ENCODE measurements at regions not wholly inside any gene's neighbourhood (a gene's known extent, or its start where the extent isn't known, plus 50 kb on each side); places are given as distances from the start of the nearest gene placed in this dataset.

GRCh38 chr16:80299416-80299815 lies 241.4 kb upstream of the DYNLRB2 start:
- 74% methylated on average over 6 of the region's 6 CpGs for WGBS (ENCODE audit: insufficient coverage)

GRCh38 chr16:80298676-80299075 lies 242.1 kb upstream of the DYNLRB2 start:
- Histone ChIP-seq H3K9me3 (ENCODE audit: control insufficient read depth, insufficient read depth, low read length) (no peaks in the 10 kb centered on the region), H3K4me1 (ENCODE audit: control insufficient read depth, insufficient read depth, low read length) (no peaks in the 10 kb centered on the region), H3K36me3 (ENCODE audit: control insufficient read depth, insufficient read depth, low read length) (no peaks in the 10 kb centered on the region), H3K4me3 (ENCODE audit: low read length) (no peak overlapping the region), H3K27ac (ENCODE audit: low read length) (no peak overlapping the region), H3K27me3 (ENCODE audit: control insufficient read depth, insufficient read depth, low read length) (no peaks in the 10 kb centered on the region)
- no peaks in the 10 kb centered on the region for H3K9me3 Mint-ChIP-seq
- ATAC-seq (no peak), DNase-seq (no peak)
- H3K4me3 Mint-ChIP-seq, result no peak overlapping the region
- H3K27me3 Mint-ChIP-seq (ENCODE audit: low read depth in 2 of 2), result peaks cover 0 to 20% of the 10 kb centered on the region in 2 donors
- TF ChIP-seq CTCF (IDR thresholded peaks at IDR 0.05), result no peak
- intact Hi-C loops (cut with micrococcal nuclease), result no loop called here
- H3K36me3 Mint-ChIP-seq, result no peaks in the 10 kb centered on the region
- H3K27ac Mint-ChIP-seq, result no peak overlapping the region
- H3K4me1 Mint-ChIP-seq, result no peaks in the 10 kb centered on the region

More at GRCh38 chr16:80299416-80299815, 241.4 kb upstream of the DYNLRB2 start:
- Mint-ChIP-seq H3K36me3 (no peaks in the 10 kb centered on the region), H3K27me3 (ENCODE audit: low read depth in 2 of 2) (peaks cover 0 to 20% of the 10 kb centered on the region in 2 donors), H3K4me3 (no peak overlapping the region), H3K4me1 (no peaks in the 10 kb centered on the region), H3K9me3 (no peaks in the 10 kb centered on the region), H3K27ac (no peak overlapping the region)
- no peak overlapping the region for H3K27ac ChIP-seq (ENCODE audit: low read length)
- no peak for TF ChIP-seq CTCF (IDR thresholded peaks at IDR 0.05)
- H3K9me3 ChIP-seq (ENCODE audit: control insufficient read depth, insufficient read depth, low read length), result no peaks in the 10 kb centered on the region
- H3K27me3 ChIP-seq (ENCODE audit: control insufficient read depth, insufficient read depth, low read length), result no peaks in the 10 kb centered on the region
- DNase-seq (no peak), ATAC-seq (no peak)
- no peaks in the 10 kb centered on the region for H3K4me1 ChIP-seq (ENCODE audit: control insufficient read depth, insufficient read depth, low read length)
- H3K36me3 ChIP-seq (ENCODE audit: control insufficient read depth, insufficient read depth, low read length), result no peaks in the 10 kb centered on the region
- no peak overlapping the region for H3K4me3 ChIP-seq (ENCODE audit: low read length)
- intact Hi-C loops (cut with micrococcal nuclease), result no loop called here

- ATAC-seq, result no peak
- no peaks in the 10 kb centered on the region for H3K9me3 Mint-ChIP-seq
Observed at GRCh38 chr16:80296034-80296433, 244.8 kb upstream of the DYNLRB2 start.

More at GRCh38 chr16:80296034-80296433, 244.8 kb upstream of the DYNLRB2 start:
- TF ChIP-seq CTCF (IDR thresholded peaks at IDR 0.05), result no peak
- no peaks in the 10 kb centered on the region for H3K36me3 Mint-ChIP-seq
- Histone ChIP-seq H3K4me1 (ENCODE audit: control insufficient read depth, insufficient read depth, low read length) (no peaks in the 10 kb centered on the region), H3K4me3 (ENCODE audit: low read length) (no peak overlapping the region), H3K27ac (ENCODE audit: low read length) (no peak overlapping the region), H3K27me3 (ENCODE audit: control insufficient read depth, insufficient read depth, low read length) (no peaks in the 10 kb centered on the region), H3K36me3 (ENCODE audit: control insufficient read depth, insufficient read depth, low read length) (no peaks in the 10 kb centered on the region), H3K9me3 (ENCODE audit: control insufficient read depth, insufficient read depth, low read length) (no peaks in the 10 kb centered on the region)
- H3K27ac Mint-ChIP-seq, result no peak overlapping the region
- intact Hi-C loops (cut with micrococcal nuclease), result no loop called here
- no peak for DNase-seq
- peaks cover 0 to 14% of the 10 kb centered on the region in 2 donors for H3K27me3 Mint-ChIP-seq (ENCODE audit: low read depth in 2 of 2)
- H3K4me3 Mint-ChIP-seq, result no peak overlapping the region
- no peaks in the 10 kb centered on the region for H3K4me1 Mint-ChIP-seq
- 90% methylated on average over 6 of the region's 7 CpGs for WGBS (ENCODE audit: insufficient coverage)
